ENCODE measurements at regions not wholly inside any gene's neighbourhood (a gene's known extent, or its start where the extent isn't known, plus 50 kb on each side); places are given as distances from the start of the nearest gene placed in this dataset.

DNA sequence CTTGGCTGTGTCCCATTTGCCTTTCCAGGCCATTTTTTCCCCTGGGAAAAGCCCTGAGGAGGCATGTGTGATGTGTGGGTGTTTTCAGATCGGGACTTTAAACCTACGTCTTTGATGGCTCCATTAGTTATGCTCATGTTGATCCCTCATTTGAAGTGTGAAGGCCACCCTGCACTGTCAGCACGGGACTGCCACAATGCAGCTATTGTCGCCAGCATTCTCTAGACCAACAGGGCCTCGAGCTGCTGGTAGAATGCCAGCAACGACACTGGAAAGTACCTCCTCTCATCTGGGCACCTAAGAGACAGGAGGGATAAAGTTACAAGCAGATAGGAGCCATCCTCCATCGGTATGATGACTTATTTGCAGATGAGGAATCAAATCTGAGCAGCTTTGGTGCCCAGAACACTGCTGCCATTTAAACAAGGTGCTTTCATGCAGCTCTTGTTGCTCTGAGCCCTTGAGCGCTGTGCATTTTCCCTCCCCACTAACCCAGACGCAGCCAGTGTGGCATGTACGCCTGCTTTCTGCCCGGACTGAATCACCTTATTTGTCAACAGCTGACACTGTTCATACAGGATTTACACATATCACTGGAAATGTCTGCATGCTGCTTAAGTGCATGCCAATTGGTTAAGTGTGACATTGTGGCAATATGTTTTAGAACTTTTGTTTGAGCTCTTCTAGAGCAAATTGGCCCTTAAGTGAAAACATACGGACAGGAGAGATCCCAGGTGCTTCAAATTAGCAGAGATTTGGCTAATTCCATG, 175.0 kb upstream of the PITRM1 start:
- no peak for TF ChIP-seq PPARA (CRISPR knock-in tag; IDR thresholded peaks at IDR 0.05; ENCODE audit: borderline replicate concordance)
- TF ChIP-seq ZFP3 (CRISPR knock-in tag; IDR thresholded peaks at IDR 0.05), result no peak
- no peak for TF ChIP-seq OSR1 (CRISPR knock-in tag; IDR thresholded peaks at IDR 0.05)
- TF ChIP-seq TCF4 (CRISPR knock-in tag; IDR thresholded peaks at IDR 0.05; ENCODE audit: borderline replicate concordance), result peak; percentile 40; the same call in 1 of the 2 replicates
- ATAC-seq, result peak; percentile 83

DNA sequence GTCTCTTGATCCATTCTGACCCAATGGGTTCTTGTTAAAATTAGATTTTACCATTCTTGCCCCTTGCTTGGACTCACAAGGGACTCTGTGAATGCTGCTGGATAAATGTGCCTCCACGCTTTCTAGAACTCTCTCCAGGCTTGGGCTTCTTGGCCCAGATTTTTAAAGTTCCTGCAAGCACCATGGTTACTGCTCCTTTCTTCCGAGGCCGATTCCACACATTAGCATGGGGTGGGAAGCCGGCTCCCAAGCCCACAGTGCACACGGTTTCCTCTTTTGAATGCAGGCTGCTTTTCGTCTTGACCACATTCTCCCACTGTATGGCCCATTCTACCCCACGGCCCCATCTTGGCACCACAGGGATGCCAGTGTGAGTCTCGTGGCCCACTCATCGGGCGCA, 174.3 kb upstream of the PITRM1 start:
- no peak for ATAC-seq
- TF ChIP-seq, protein P1, sequence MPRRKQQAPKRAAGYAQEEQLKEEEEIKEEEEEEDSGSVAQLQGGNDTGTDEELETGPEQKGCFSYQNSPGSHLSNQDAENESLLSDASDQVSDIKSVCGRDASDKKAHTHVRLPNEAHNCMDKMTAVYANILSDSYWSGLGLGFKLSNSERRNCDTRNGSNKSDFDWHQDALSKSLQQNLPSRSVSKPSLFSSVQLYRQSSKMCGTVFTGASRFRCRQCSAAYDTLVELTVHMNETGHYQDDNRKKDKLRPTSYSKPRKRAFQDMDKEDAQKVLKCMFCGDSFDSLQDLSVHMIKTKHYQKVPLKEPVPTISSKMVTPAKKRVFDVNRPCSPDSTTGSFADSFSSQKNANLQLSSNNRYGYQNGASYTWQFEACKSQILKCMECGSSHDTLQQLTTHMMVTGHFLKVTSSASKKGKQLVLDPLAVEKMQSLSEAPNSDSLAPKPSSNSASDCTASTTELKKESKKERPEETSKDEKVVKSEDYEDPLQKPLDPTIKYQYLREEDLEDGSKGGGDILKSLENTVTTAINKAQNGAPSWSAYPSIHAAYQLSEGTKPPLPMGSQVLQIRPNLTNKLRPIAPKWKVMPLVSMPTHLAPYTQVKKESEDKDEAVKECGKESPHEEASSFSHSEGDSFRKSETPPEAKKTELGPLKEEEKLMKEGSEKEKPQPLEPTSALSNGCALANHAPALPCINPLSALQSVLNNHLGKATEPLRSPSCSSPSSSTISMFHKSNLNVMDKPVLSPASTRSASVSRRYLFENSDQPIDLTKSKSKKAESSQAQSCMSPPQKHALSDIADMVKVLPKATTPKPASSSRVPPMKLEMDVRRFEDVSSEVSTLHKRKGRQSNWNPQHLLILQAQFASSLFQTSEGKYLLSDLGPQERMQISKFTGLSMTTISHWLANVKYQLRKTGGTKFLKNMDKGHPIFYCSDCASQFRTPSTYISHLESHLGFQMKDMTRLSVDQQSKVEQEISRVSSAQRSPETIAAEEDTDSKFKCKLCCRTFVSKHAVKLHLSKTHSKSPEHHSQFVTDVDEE (CRISPR knock-in tag; IDR thresholded peaks at IDR 0.05), result no peak
- TF ChIP-seq ISL1 (CRISPR knock-in tag; IDR thresholded peaks at IDR 0.05), result no peak
- TF ChIP-seq, protein P2, sequence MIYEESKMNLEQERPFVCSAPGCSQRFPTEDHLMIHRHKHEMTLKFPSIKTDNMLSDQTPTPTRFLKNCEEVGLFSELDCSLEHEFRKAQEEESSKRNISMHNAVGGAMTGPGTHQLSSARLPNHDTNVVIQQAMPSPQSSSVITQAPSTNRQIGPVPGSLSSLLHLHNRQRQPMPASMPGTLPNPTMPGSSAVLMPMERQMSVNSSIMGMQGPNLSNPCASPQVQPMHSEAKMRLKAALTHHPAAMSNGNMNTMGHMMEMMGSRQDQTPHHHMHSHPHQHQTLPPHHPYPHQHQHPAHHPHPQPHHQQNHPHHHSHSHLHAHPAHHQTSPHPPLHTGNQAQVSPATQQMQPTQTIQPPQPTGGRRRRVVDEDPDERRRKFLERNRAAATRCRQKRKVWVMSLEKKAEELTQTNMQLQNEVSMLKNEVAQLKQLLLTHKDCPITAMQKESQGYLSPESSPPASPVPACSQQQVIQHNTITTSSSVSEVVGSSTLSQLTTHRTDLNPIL (CRISPR knock-in tag; IDR thresholded peaks at IDR 0.05; ENCODE audit: low read depth), result no peak
- TF ChIP-seq SNAI2 (CRISPR knock-in tag; IDR thresholded peaks at IDR 0.05), result no peak
- TF ChIP-seq, protein P3, sequence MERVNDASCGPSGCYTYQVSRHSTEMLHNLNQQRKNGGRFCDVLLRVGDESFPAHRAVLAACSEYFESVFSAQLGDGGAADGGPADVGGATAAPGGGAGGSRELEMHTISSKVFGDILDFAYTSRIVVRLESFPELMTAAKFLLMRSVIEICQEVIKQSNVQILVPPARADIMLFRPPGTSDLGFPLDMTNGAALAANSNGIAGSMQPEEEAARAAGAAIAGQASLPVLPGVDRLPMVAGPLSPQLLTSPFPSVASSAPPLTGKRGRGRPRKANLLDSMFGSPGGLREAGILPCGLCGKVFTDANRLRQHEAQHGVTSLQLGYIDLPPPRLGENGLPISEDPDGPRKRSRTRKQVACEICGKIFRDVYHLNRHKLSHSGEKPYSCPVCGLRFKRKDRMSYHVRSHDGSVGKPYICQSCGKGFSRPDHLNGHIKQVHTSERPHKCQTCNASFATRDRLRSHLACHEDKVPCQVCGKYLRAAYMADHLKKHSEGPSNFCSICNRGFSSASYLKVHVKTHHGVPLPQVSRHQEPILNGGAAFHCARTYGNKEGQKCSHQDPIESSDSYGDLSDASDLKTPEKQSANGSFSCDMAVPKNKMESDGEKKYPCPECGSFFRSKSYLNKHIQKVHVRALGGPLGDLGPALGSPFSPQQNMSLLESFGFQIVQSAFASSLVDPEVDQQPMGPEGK (CRISPR knock-in tag; IDR thresholded peaks at IDR 0.05; ENCODE audit: borderline replicate concordance), result no peak
- TF ChIP-seq ESRRG (CRISPR knock-in tag; IDR thresholded peaks at IDR 0.05), result no peak
- no peak for TF ChIP-seq CSDC2 (CRISPR knock-in tag; IDR thresholded peaks at IDR 0.05)

DNA sequence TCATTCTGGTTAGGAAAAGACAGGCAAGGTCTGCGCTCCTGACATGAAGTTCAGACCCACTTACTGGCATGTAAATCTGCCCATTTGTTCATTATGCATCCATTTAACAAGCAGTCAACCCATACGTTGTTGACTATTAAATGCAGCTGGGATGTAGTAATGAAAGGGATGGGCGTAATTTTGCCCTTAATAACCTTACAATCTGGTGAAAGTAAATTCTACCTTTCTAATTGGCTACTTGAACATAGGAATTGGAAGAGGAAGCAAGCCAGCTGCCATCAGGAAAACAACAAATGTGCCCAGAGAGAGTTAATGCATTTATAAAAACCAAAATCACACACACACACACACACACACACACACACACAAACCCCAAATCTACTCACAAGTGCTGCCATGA, 170.2 kb upstream of the PITRM1 start:
- ATAC-seq, result no peak
- TF ChIP-seq ARNTL (CRISPR knock-in tag; IDR thresholded peaks at IDR 0.05; ENCODE audit: borderline replicate concordance, low read depth) (no peak), GLIS3 (CRISPR knock-in tag; IDR thresholded peaks at IDR 0.05) (no peak), ZC3H10 (CRISPR knock-in tag; IDR thresholded peaks at IDR 0.05) (no peak), ESRRG (CRISPR knock-in tag; IDR thresholded peaks at IDR 0.05) (no peak), BACH2 (CRISPR knock-in tag; IDR thresholded peaks at IDR 0.05; ENCODE audit: borderline replicate concordance) (no peak)

DNA sequence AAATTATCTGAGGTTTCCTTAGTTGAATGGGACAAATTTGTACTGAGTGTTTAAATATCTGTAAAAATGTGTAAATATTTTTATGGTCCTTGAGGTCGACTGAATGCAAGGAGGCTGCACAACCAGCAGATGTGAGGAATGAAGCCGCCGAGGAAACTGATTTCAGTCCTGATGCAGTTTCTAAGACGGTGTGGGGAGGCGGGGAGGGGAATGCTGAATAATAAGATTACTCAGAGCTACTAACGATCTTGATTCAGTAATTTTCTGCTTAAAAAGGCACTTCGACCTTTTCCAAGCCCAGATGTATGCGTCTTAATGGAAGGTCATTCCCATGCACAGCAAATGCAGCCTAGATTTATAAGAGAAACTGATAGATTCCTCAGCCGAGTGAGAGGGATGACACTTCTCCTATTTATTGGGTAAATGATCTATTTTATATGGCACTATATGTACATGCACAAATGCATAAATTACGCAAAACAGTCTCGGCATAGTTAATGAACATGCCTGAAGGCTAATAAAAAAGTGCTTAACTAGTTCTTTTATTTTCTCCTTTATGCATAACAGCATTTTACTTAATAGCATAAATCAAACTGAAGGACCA, 167.6 kb upstream of the PITRM1 start:
- no peak for ATAC-seq
- TF ChIP-seq ZNF8 (CRISPR knock-in tag; IDR thresholded peaks at IDR 0.05), result no peak

DNA sequence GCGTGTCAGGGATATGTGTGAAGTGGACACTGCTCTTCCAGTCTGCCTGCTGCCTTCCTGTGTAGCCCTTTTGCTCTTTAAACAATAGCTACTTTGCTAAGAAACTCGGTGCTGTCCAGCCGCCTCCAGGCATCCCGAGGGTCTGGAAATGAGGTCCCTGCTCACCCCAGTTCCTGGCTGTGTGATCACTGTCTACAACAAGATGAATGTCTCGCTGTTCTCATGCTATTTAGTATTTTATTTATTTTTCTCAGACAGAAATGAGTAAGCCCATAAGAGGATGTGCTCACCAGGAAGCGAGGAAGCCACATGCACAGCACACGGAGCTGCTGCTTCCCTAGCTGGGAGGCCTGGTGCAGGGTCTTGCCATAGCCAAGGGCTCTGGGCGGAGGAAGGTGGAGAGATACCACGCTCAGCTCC, 167.0 kb upstream of the PITRM1 start:
- TF ChIP-seq ARNTL (CRISPR knock-in tag; IDR thresholded peaks at IDR 0.05; ENCODE audit: borderline replicate concordance, low read depth), result no peak
- no peak for TF ChIP-seq BACH2 (CRISPR knock-in tag; IDR thresholded peaks at IDR 0.05; ENCODE audit: borderline replicate concordance)
- TF ChIP-seq ZC3H10 (CRISPR knock-in tag; IDR thresholded peaks at IDR 0.05), result no peak
- no peak for TF ChIP-seq ZNF8 (CRISPR knock-in tag; IDR thresholded peaks at IDR 0.05)
- no peak for TF ChIP-seq SNAI2 (CRISPR knock-in tag; IDR thresholded peaks at IDR 0.05)
- TF ChIP-seq GLIS3 (CRISPR knock-in tag; IDR thresholded peaks at IDR 0.05), result no peak
- TF ChIP-seq, protein P1 (CRISPR knock-in tag; IDR thresholded peaks at IDR 0.05), result no peak
- TF ChIP-seq ZFP30 (CRISPR knock-in tag; IDR thresholded peaks at IDR 0.05), result no peak
- TF ChIP-seq, protein P4, sequence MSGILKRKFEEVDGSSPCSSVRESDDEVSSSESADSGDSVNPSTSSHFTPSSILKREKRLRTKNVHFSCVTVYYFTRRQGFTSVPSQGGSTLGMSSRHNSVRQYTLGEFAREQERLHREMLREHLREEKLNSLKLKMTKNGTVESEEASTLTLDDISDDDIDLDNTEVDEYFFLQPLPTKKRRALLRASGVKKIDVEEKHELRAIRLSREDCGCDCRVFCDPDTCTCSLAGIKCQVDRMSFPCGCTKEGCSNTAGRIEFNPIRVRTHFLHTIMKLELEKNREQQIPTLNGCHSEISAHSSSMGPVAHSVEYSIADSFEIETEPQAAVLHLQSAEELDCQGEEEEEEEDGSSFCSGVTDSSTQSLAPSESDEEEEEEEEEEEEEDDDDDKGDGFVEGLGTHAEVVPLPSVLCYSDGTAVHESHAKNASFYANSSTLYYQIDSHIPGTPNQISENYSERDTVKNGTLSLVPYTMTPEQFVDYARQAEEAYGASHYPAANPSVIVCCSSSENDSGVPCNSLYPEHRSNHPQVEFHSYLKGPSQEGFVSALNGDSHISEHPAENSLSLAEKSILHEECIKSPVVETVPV (CRISPR knock-in tag; IDR thresholded peaks at IDR 0.05), result no peak
- no peak for ATAC-seq
